Mucosa of gallbladder (tissue), 1 donor: ENCODE measurements at regions not wholly inside any gene's neighbourhood (a gene's known extent, or its start where the extent isn't known, plus 50 kb on each side); places are given as distances from the start of the nearest gene placed in this dataset.
"Not testable (repeated sequence)": the region's sequence is repeated elsewhere in the genome, so short reads cannot be mapped to it uniquely, and the experiment has no call there.

Experiments used
- DNase-seq: peaks from one replicate; pipeline ENCODE4 v3.0.0-alpha.2; 2020; ENCODE audit warnings: low spot score
- donor health status: DM: no; HTN: no; CAD: no.

DNA sequence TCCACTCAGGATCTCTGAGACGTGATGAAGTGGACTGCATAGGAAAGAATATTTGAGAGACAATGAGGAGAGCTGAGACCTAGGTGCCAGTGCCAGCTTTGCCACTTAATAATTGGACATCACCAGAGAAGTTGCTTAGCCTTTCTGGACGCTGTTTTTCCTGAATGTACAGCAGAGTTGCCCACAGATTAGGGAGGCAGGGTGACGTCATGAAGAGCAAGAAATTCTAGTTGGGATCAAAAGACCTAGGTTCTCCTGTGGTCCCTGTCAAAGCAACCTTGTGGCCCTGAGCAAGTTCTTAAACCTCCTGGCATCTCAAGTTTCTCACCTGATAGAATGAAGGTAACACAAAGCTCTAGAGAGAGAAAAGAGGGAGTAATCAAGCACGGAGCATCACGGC lies 174.6 kb upstream of the TENM4 start:
- no peak for DNase-seq

DNA sequence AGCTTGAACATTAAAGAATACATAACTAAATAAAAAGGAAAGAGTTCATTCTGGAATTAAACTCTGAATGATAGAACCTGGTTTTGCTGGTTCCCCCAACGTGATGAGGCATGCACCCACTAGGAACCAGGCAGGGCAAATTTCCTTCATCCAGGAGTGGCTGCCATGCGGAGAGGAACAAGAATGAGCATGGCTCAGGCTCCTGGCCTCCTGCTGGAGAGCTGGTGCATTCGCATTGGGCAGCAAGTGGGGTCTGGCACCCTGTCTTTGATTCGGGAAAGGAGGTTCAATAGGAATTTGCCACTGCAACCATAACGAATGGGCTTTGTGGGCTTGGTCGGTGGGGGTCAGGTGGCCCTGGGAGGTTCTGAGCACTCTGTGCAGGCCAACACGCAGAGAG lies 169.8 kb upstream of the TENM4 start:
- DNase-seq = no peak

DNA sequence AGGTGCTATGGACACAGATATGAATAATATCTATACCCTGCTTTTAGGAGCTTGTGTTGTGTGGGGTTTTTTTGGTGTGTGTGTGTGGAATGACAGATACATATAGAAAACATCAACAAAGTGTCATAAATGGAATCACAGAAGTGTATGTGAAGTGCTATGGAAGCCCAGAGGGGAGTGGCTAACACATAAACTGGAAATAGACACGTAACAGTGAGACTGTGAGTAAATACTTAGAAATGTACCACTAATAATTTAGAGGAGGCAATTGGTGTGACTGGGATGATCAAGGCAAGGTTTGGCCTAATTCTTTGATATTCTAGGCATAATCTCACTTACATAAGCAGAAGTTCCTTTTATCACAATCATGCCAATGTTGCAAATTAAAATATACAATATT lies 169.3 kb upstream of the TENM4 start:
- DNase-seq = no peak

DNA sequence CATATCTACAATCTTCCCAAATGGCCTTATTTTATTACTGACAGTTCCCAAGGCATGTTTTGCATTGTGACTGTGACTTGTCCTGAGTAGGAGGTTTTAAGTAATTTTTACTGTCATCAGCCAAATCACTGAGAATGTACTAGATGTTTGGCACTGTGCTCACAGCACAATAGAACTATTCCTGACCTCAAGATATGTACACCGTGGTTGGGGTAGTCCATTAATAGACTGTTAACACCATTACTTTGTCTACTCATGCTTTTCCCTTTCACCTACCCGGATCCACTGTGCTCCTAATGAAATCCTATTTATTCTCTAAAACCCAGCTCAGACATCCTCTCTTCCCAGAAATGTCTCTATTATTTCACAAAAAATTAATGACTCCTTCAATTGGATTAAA lies 168.7 kb upstream of the TENM4 start:
- no peak for DNase-seq

DNA sequence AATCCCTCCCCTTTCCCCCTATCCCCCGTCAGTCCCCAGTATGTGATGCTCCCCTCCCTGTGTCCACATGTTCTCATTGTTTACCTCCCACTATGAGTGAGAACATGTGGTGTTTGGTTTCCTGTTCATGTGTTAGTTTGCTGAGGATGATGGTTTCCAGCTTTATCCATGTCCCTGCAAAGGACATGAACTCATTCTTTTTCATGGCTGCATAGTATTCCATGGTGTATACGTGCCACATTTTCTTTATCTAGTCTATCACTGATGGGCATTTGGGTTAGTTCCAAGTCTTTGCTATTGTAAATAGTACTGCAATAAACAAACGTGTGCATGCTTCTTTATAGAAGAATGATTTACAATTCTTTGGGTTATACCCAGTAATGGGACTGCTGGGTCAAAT lies 165.6 kb upstream of the TENM4 start:
- not testable (repeated sequence) for DNase-seq

DNA sequence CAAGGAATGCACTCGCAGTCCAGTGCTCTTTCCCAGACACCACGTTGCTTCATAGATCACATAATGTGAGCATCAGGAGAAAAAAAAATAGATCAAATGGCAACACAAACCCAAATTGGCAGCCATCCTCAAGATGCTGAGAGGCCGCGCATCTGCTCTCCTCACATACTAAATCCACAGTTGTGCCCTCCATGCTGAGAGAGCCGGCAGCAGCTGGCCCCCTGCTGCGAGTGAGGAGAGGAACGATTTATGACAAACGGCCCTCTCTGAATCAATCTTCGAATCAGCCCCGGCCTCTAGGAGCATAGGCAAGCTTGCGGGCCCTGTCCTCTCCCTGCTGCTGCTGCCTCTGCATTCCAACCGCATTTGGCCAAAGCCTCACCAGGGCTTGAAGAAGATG lies 159.9 kb upstream of the TENM4 start:
- DNase-seq = no peak

DNA sequence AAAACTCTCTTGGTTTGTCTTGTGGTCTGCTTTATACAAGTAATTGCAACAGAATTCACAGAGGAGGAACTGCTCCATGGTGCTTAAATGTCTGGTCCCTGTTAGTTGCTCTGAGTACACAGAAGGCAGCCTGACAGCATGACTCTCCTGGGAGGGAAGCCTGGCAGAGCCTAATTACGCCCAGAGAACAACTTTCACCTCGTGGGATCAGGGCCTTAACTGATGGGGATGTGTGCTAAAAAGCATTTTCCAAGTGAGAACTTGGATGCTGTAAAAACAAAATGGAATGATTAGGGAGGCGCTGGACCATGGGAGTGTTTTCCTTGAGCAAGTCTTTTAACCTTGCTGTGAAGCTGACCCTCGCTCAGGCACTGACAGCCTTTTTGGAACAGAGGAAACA lies 154.0 kb upstream of the TENM4 start:
- DNase-seq = no peak

DNA sequence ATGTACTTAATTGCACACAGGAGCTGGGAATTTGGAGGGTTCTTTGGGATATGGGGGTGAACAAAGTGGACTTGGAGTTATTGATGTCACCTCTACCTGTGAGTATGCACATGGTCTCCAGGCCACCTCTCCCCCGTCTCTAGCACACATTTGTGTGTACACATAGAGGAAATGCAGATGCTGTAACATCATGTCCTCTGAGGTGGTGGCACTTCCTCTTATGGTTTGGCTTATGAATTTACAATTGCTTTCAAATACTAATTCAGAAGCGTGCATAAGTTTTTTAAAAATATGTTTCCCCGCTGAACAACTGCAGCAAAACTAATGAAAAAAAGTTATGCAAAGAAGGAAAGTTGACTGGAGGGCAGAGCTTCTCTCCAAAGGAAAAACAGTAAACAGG lies 152.0 kb upstream of the TENM4 start:
- DNase-seq = no peak

DNA sequence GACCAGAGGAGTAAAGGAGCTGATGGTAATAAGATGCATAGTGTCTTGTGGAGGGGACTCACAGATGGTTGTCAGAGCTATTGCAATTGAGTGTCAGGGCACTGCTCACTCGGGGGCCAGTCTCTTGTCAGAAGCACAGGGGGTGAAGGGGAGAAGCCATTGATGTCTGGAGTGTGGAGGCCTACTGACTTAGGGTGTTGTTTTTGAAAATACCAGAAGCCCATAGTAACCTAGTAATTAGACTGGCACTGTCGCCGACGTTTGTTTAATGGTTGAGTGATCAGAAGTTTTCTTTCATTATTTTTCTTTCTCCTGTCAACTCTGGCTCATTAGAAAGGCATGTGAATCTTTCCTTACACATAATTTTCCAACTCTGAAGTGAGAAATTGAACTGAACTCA lies 151.6 kb upstream of the TENM4 start:
- no peak for DNase-seq

DNA sequence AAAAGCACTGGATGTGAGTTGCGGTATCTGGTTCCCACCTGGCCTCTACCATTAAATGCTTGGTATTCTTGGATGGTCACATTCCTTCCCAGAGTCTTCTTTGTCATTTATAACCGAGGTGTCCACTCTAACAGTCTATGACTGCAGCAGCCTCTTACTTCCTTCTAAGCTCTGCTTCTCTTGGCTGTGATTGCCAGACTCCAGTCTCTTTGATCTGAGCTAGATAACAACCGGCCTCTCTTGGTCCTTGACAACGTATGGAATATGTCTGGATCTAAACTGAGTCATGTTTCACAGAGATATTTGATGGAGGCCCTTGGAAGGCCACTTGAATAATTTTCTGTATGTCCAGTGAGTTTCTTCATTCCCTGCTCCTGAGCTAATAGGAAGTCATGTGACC lies 141.6 kb upstream of the TENM4 start:
- DNase-seq = no peak

DNA sequence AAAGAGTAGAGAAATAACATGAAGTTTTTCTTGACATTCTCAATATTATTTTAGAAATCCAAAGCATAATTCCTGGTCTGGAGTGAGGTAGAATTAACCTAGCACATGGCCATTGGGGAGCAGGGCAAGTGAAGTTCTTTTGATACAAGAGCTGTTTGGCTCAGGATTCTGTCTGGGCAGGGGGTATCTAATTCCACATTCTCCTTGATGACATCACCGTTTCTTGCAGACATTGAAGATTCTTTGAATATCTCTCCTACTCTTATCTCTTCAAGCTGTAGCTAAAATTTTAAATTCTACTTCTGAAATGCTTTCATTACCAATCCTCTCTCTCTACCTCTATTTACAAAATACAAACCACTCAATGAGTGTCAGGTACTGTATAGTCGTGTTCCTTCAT lies 138.2 kb upstream of the TENM4 start:
- DNase-seq = no peak

DNA sequence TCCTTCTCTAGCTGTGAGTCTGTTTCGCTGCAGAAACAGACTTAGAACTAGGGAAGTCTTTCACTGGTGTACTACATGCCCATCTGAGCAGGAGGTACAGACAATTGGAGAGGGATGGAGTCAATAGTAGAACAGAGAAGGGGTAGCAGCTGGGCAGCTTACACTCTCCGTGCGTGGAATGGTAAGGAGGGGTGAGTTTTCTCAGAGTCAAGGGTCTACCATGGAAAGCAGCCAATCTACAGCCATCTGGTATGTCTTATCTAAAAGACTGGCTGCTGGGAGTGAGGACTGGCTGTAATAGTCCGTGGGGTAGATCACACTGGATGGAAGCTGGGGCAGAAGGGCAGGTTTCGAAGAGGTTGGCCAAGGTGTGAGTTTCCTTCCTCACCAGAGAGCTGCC lies 137.3 kb upstream of the TENM4 start:
- no peak for DNase-seq

DNA sequence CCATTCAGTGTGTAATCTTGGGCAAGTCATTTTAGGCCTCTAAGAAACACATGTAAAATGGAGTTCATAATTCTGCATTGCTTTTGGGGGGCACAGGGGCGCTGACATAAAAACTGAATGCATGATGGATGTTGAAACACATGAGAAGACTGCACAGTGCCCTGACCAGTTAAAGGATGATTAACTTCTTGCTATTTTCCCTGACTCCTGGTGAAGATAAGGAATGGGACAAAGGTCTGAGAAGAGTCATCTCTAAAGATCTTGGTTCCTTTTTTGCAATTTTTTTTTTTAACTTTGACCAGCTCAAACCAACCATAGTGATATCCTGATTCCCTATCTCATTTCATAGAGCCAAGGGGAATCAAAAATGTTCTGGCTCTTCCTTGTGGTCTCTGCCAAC lies 134.9 kb upstream of the TENM4 start:
- no peak for DNase-seq

DNA sequence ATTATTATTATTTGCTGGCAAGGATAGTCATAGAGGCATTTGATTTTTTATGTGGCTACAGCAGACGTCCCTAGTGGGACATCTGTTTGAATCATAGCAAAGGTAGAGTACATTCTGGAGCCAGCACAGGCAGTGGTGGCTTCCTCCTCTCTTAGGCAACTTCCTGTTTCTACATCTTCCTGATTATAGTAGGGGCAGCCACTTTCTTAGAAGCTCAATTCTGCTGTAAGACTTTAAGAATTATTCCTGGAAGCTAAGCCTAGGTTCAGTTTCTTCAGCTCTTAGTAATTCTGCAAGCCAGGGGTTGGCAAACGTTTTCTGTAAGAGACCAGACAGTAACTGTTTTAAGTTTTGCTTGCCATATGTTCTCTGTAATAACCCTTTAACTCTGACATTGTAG lies 129.3 kb upstream of the TENM4 start:
- DNase-seq = no peak

DNA sequence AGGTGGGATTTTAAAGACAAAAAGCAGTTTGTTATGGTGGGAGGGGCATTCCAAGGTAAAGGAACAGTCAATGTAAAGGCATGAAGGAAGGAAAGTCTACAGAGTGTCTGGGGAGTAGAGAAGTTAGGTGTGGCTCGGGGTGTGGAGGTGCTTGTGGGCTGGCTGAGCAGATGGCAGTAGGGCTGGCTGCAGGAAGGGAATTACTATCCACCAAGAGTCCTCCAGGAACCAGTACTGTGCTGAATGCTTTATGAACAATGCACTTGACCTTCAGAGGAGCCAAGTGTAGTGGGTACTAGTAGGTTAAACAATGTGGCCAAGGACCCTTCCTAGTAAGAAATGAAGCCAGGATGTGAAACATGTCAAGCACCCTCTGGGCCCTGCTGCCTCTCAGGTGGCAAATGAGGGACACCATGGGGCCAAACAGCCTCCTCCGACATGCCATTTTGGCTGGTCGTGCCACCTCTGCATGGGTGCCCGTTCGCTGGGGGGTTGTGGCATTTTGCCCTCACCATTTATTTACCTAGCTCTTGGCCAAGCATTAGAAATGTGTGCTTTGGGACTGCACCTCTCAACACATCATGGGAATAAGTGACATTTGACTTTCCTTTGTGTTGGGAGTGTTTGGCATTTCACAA lies 123.6 kb upstream of the TENM4 start:
- no peak for DNase-seq

DNA sequence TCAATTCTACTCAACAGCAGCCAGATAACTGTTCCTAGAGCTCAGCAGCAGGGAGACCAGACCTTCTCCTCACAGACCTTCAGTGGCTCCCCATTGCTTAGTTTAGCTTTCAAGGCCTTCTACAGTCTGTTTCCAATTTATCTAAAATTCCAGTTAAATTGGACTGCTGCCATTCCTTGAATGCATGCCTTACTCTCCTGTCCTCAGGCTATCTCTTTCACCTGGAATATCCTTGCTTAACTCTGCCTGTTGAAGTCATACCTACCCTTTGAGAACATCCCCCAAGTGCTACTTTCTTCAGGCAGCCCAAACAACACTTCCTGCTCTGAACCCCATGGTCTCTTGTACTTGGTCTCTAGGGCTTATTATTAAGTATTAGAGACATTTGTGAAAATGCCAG lies 120.7 kb upstream of the TENM4 start:
- no peak for DNase-seq

DNA sequence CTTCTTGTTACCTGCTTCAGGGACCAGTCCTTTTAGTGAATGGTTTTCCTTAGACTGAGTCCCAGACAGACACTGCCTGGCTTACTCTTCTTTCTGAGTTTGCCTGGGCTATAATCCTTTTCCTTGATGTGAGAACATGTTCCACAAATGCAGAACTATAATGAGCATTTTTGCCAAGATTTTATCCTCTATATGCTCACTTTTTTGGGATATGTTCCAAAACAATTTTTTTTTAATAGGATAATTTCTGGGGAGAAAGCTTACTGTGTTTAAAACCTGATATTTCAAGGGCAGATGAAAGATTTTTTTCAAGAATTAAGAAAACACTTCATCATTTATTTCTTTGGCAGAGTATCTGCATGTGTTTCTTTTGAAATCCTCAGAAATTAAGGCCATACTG lies 110.0 kb upstream of the TENM4 start:
- no peak for DNase-seq

DNA sequence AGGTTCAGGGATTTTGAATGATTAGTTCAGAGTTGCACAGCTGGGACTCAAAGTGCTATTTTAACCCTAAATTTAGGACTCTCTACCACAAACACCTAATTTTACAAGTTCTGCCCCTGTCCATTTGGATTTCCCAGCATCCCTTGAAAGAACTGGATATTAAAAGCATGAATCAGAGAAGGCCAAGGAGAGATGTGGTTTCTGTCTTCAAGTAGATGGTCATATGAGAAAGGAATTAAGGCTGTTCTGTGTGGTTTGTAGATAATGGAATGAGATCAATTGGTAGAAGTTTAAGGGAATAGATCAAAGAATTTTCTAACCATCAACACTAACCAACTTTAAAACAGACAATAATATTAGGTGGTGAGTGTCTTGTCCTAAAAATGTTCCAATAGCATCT lies 106.4 kb upstream of the TENM4 start:
- DNase-seq = no peak

DNA sequence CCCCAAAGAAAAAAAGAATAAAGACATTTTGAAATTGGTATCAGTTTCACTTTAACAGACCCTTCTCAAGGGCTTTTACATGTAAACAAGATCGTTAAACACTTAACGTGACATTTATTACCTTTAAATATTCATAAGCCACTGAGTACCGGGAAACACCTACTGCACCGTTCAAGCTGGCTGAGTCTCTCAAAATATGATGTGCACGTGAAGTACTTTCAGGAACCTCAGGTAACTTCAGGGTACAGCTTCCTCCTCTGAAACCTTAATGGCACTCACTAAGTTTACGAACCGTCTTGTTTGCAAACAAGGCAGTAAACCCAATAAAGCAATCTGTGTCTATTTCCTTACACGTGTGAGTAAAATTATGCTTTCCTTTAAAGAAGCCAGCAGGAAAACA lies 105.5 kb upstream of the TENM4 start:
- DNase-seq = no peak

DNA sequence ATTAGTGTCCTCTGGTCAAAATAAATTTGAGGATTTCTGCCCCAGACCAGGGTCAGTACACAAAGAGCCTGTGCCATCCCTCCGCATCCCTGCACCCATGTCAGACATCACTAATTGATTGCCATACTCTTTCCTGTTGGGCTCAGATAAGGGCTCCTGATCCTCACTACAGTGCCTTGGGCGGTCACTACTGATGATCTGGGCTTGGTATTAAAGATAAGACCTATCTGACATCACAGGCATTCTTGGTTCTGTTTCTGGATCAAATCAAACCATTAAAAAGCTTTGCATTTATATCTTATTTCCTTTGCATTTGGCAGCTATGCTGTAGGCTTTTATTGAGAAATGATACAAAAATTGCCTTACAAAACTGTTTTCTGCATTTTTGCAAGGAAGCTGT lies 103.5 kb upstream of the TENM4 start:
- DNase-seq = no peak

DNA sequence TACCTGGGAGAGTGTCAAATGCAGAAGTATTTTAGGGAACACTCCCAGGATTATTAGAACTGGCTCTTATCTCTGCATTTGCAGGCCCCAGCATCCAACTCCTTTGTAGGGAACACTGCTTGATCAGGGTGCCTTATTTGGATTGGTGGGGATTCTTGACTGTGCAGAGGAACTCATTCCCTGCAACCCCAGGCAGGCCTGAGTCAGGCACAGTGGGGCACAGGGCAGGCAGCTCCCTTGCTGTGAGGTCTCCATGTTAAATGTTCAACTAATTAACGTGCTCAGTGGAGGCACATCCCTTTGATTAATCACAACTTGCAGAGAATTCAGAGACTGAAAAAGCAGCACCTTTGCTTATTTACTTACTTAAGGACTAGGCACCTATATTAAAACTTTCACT lies 102.3 kb upstream of the TENM4 start:
- no peak for DNase-seq

DNA sequence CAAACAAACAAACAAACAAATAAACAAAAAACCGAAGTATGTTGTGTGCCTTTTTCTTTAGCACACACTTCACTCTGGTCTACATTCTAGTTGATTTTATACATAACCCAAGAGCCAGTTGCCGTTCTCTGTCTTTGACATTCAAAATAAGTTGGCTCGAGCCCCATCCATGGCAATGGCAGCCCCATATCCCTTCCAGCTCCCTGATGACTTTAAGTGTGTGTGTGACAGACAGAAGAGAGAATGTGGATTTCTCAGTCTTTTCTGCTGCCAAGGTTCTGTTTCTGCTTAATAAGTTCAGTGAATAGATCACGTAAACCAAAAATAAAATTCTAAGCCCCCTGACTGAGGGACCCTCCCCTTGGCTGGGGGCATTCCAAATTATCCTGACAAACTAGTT lies 100.6 kb upstream of the TENM4 start:
- no peak for DNase-seq

DNA sequence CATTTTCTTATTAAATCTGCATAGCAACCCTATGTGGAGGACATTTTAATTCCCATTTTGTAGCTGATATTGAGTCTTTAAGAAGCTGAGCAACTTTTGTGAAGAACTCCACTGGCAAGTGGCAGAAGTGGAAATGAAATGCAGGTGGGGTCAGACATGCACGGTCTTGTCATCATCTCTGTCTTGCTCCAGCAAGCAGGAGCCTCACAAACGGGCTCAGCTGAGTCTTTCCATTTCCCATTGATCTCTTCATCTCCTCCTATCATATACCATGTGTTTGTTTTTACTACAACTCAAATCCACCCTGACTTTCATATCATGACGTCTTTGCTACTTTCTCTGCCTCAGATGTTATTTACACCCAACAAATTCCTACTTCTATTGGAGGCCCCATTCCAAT lies 97.9 kb upstream of the TENM4 start:
- DNase-seq = no peak

DNA sequence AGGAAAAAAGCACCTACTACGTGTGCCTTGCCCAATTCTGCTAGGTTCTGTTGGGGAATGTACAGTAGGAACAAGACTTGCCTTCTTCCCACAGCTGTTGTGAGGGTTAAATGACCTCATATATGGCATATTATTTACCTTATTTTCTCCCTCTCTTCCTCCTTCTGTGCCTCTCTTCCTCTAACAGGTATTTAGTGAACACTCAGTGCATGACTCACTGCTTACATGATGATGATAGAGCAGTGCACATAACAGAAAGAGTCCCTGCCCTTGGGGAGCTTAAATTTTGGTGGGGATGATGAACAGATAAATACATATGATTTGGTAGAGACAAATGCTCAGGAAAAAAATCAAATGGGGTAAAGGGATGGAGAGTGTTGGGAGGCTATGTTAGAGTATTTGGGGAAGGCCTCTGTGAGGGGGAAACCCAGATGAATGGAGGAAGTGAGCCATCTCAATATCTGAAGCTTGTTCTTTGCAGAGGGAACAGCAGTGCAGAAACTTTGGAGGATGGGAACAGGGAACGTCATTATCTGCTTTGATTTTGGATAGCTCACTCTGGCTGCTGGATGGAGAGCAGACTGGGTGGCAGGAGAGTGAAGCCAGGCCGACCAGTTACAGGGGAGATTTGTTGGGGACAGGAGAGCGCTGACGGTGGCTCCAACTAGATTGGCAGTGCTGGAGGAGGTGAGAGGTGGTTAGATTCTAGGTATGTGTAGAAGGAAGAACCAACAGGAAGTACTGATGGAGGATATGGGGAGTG lies 95.5 kb upstream of the TENM4 start:
- DNase-seq = no peak
